HG03432 (cell line): ENCODE measurements at regions not wholly inside any gene's neighbourhood (a gene's known extent, or its start where the extent isn't known, plus 50 kb on each side); places are given as distances from the start of the nearest gene placed in this dataset.

Experiments used
- ATAC-seq: cut with Tn5 transposase; IDR thresholded peaks from one replicate; pipeline ENCODE4 v1.9.1; 2021; ENCODE audit warnings: mild to moderate bottlenecking, moderate library complexity; ENCODE audit not compliant: unreplicated experiment

- no peak for ATAC-seq
Measured at GRCh38 chr2:65488527-65488926, 56.1 kb upstream of the SPRED2 start.

GRCh38 chr2:65487404-65487803, 55.0 kb upstream of the SPRED2 start:
- no peak for ATAC-seq

DNA sequence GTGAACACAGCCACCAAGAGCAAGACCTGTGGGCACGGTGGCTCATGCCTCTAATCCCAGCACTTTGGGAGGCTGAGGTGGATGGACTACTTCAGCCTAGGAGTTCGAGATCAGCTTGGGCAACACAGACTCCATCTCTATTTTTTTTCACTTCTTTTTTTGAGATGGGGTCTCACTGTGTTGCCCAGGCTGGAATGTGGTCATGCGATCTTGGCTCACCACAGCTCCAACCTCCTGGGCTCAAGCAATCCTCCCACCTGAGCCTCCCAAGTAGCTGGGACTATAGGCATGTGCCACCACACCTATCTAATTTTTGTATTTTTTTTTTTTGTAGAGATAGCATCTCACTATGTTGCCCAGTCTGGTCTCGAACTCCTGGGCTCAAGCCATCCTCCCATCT, 54.4 kb upstream of the SPRED2 start:
- ATAC-seq: no peak

DNA sequence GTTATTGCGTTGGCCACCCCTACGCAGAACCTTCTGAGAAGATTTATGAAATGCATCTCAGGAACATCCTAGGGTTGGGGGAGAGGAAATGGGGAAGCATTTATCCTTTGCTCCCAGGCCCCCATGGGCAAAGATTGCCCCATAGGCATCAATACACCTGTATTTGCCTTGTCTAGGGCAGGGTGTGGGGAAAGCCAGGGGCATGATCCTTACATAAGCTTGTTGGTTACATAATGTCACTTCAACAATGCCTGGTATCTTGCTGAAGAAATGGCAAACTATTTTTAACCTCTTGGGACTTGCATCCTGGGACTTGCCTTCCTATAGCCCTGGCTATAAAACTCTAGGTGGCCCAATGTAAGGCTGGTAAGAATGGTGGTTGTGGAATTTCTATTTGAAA, 53.9 kb upstream of the SPRED2 start:
- no peak for ATAC-seq

- ATAC-seq: no peak
Measured at GRCh38 chr2:65485839-65486238, 53.4 kb upstream of the SPRED2 start.

- no peak for ATAC-seq
Measured at GRCh38 chr2:65483763-65484162, 51.4 kb upstream of the SPRED2 start.

DNA sequence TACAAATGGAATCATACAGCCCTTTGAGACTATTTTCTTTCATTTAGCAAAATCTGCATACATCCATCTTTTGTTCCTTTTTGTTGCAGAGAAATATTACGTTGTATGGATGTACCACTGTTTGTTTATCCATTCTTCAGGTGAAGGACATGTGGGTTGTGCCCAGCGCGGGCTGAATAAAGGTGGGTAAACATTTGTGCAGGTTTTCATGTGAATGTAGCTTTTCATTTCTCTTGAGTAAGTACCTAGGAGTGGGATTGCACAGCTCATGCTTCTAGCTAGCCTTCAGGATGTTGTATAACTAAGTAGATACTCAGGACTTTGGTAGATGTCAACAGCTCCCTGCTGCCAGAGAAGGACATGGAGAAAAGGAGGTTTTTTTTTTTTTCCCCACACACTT, 50.6 kb upstream of the SPRED2 start:
- no peak for ATAC-seq
